GM10266 (cell line): ENCODE measurements at regions not wholly inside any gene's neighbourhood (a gene's known extent, or its start where the extent isn't known, plus 50 kb on each side); places are given as distances from the start of the nearest gene placed in this dataset.

Experiments used
- DNase-seq: peaks from one replicate; pipeline ENCODE4 v3.0.0; 2012; ENCODE audit errors: extremely low spot score
- TF ChIP-seq, protein P1 (sequence below): IDR thresholded peaks from 2 replicates; pipeline ENCODE4 v1.5.1; 2012; ENCODE audit warnings: mild to moderate bottlenecking, low read depth; ENCODE audit not compliant: control insufficient read depth, insufficient read depth; ENCODE audit errors: missing control alignments

DNA sequence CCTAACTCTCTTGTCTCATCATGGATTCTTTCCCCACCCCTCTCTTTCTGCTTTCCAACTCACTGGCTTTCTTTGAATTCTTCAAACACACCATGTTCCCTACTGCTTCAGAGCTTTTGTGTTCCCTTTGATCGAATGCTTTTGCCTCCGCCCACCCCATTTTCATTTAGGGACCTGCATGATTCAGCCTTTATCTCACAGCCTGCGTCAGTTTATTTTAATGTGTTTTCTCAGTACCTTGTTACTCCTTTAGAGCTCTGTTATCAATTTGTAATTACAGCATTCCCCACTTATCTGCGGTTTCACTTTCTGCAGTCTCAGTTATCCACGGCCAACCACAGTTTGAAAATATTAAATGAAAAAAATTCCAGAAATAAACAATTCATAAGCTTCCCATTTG lies 451.3 kb downstream of the METTL15 start:
- DNase-seq = no peak
- TF ChIP-seq, protein P1, sequence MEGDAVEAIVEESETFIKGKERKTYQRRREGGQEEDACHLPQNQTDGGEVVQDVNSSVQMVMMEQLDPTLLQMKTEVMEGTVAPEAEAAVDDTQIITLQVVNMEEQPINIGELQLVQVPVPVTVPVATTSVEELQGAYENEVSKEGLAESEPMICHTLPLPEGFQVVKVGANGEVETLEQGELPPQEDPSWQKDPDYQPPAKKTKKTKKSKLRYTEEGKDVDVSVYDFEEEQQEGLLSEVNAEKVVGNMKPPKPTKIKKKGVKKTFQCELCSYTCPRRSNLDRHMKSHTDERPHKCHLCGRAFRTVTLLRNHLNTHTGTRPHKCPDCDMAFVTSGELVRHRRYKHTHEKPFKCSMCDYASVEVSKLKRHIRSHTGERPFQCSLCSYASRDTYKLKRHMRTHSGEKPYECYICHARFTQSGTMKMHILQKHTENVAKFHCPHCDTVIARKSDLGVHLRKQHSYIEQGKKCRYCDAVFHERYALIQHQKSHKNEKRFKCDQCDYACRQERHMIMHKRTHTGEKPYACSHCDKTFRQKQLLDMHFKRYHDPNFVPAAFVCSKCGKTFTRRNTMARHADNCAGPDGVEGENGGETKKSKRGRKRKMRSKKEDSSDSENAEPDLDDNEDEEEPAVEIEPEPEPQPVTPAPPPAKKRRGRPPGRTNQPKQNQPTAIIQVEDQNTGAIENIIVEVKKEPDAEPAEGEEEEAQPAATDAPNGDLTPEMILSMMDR = no peak

DNA sequence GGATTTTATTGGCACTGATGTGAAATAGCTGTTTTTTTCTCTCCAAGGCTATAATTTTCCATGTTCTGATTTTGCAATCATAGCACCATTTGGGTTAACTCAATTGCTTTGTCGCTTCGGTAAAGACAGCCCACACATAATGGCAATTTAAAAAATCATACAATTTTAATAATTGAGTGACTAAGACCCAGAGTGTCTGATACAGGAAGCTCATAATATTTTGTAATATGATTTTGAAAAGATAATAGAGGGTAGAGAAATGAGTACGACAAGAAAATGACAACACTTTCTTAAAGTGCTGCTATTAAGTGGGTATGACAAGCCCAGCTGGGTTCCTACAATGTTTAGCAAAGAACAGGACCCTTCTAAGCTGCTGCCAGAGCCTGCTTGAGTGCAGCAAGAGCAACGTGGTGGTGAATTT lies 439.1 kb downstream of the METTL15 start:
- TF ChIP-seq, protein P1 = no peak
- no peak for DNase-seq

DNA sequence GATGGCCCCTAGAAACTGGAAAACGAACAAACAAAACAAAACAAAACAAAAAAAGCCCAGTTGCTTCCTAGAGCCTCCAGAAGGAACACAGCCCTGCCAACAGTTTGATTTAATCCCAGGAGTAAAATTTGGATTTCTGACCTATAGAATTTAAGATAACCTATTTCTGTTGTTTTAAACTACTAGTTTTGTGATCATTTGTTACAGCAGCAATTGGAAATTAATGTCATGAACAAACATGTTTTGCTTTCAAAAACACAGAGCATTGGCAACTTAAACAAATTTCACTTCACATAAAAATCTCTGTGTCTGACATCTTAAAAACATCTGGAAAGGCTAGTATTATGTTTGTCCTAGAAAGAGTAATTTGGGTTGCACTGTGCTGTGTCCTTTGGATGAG lies 437.3 kb downstream of the METTL15 start:
- TF ChIP-seq, protein P1 = no peak
- no peak for DNase-seq

DNA sequence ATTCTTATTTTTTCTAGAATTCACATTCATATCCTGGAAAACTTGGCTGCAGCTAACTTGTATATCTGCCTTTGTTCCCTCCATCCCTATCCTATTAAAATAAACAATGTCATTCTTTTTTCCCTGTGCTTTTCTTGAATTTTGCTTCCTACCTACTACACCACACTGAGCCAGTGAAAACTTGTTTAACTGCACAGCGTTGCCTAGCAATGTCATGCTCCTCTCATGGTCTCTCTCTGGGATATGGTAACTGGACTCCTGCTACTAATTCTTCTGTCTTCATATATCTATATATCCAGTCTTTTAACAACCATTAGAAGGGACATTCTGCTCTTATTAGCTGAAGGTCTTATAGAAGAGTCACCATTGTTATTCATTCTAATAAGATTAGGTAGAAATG lies 434.4 kb downstream of the METTL15 start:
- DNase-seq = no peak
- TF ChIP-seq, protein P1 = no peak

DNA sequence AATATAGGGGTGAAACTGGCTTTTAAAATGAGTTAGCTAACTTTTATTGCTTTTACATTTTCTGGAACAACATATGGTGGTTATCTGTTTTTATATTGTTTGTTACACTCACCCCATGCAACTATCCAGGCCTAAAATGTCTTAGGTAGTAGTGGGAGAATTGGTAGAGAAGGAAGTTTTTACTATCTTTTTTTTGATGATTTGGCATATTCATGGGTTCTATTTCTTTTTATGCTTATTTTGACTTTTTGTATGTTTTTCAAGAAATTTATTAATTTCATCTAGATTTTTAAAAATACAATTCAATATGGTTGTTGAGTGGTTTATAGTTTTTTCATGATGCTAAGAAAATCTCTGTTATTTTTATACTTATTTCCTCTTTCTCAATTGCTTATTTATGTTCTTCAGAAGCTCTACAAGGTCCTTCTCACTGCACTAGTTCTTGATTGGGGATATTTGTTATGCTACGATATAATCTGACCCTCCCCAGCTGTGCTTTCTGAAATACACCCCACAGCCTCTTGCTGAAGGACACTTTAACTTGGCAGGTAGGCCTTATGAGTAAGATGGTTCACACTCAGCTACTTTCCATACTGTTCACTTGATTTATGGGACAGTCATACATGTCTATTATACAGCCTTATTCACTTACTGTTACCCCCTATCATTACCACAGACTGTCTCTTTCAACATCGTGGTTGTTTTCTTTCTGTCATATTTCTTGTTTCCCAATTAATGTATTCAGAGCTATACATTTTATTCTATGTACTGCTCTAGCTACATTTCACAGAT lies 431.2 kb downstream of the METTL15 start:
- DNase-seq = no peak
- TF ChIP-seq, protein P1 = no peak

DNA sequence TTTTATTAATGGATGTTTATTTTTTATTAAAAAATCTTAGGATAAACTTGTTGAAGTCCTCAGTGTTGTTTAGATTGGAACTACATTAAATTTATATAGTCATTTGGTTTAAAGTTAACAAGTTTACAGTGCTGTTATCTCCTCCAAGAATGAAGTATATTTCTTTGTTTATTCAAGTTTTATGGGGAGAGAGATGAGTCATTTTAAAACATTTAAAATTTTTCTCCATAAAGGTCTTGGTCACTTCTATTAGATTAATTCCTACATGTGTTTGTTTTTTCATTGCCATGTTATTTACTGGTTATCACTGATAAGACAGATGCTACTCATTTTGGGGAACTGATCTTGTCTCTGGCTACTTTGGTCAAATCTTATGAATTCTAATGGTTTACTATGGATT lies 429.6 kb downstream of the METTL15 start:
- DNase-seq = no peak
- TF ChIP-seq, protein P1 = no peak

DNA sequence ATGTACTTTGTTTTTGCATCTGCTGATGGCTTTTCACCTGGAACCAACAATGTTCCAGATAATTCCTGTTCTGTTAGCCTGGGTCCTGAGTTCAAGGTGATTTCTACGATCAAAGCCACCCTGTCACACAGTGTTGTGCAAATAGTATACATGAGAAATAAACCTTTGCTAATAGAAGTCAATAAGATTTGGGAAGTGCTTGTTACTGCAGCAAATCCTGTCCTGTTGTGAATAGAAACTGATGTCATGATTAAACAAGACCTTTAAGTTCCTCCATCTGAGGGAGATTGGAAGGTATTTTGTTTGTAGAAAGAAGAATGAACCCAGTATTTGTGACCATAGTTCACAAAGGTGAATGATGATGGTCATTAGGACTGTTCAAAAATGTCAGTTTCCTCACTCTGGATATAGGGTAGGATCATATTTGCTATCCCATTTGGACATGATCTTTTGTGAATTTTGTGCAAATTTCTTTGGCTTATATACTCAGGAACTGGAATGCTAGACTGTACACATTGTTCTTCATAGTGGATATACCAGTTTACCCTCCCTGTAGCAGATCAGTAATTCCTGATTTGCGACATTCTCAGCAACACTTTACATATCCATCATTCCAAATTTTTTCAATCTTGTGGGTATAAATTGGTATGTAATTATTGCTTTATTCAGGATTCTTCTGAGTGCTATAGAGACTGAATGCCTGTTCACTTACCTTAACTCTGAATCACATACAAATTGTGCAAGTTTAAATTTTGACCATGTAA lies 428.5 kb downstream of the METTL15 start:
- TF ChIP-seq, protein P1 = no peak
- no peak for DNase-seq
